T-helper 1 cell treated with Interleukin-12 subunit alpha and Interleukin-12 subunit beta and Interleukin-4 antibody, amounts not matched to agents 30 ng/mL and 1 ng/mL, for 36 hours (primary cell): ENCODE measurements at regions not wholly inside any gene's neighbourhood (a gene's known extent, or its start where the extent isn't known, plus 50 kb on each side); places are given as distances from the start of the nearest gene placed in this dataset.

Experiments used
- intact Hi-C: fragments of 100-400 bp; cut with micrococcal nuclease; formaldehyde crosslinking; loops from one replicate; pipeline ENCODE4 v1.15.1; 2024

DNA sequence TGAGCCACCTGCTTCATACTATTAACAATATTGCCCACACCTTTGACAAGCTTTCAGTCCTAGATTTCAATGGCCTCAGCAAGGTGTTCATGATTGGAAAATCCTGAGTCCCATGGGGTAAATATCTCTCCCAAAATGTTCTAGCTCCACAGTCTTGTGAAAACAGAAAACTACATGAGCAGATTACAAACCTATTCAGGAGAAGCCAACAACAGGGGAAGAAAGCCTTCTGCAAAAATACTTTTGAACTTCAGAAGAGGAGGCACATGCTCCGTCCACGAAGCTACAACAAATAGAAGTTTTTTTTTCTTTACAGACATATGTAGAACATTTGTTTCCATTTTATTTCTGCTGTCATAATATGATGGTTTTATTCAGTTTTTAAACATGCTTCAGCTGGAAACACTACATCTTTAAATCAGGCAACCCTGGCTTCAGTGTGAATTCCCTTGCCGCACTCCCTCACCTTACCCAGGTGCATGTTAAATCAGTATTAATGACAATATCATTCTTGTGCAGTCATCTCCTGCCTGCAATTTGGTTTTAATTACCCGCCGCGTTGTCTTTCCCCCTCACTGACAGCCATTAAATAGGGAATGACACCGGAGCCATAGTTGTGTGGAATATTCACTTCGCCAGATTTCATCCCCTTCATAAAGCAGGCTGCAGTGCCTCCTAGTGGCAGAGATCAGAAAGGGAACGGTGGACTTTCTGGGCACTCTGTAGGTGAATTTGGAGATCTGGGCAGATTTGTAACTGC is 725.5 kb upstream of the ARRDC4 start:
- intact Hi-C loops: loop anchor here (1.0 kb wide), 3 partner anchors 878 to 1976 kb away; no protein-coding TSS in a partner anchor

DNA sequence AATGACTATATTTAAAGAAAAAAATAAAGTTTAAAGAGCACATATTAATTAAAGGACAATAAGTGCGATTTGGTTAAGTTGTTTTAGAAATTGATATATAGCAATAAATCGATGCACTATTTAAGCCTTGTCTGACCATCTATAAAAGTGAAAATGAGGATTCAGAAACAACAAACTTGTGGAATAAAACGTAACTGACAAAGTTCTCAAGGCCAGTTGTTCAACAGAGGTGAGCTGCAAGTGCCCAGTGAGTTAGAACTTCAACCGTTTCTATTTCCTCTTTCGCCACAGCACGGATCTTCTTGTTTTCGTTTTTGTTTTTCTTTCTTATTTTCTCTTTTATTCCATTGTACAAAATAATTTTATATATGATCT is 724.9 kb upstream of the ARRDC4 start:
- intact Hi-C loops: loop anchor here (1.0 kb wide), 3 partner anchors 878 to 1976 kb away; no protein-coding TSS in a partner anchor

DNA sequence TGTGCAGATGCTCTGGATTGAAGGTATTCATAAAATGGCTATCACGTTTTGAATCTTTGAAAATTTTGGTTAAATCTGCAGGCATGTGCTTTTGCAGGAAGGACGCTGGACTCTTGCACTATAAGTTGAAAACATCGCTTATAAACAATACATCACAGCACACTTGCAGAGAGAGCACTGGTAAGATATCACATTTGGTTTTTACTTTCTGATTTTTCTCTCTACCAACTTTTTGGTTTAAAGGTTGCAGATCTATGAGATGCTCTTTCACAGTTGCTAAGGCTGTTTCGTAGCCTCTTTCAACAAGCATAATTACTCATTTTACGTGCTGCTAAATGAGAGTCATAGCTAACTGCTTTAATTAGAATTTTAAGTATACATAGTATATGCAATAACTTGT is 724.4 kb upstream of the ARRDC4 start:
- intact Hi-C loops: no loop called here

DNA sequence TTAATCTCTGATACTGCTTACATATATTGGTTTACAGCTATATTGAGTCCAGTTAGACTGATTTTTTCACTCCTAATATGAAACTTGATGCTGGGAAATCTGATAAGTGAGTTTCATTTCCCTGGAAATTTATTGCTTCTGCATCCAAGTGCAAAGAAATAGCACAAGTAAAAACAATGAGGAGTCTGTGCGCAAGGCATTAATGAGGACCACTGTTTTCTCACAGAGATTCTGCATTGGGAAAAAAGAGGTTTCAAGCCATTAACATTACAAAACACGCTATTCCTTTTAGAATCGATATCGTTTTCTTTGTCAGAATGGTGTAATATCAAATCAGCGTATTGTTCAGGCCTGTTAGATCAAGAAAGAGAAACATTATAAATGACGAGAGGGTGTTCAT is 723.3 kb upstream of the ARRDC4 start:
- intact Hi-C loops: no loop called here

DNA sequence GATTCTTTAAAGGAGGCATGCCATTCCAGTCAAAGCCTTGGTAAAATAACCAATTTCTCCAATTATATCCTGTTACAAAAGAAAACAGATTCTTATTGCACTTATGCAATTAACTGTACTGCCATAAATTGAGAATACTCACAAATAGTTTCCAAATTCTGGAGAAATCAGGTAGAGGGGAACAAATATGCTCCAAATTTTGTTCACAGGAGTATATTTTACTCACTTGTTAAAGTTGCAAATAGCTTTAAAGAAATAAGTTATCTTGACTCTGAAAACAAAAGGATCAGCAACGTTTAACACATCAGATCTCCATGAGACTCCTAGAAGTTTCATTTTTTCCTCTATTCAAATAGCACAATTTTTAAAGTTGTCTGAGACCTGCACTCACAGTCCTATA is 712.1 kb upstream of the ARRDC4 start:
- intact Hi-C loops: no loop called here

DNA sequence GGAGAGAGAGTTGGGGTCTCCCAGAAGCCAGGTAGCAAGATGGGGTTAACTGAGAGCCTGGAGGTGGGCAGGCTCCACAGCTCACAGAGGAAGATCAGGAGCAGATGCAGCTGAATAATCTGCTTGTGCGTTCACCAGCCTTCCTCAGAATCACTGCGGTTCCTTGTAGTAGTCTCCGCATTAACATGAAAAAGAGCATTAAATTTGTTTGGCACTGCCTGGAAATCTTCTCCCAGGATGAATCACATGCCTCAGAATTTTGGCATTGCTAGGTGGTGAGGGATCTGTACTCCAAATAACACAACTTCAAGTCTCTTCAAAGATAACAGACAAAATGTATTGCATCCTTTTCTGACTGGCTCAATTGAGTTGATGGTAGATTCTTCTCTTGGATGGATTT is 700.6 kb upstream of the ARRDC4 start:
- intact Hi-C loops: no loop called here

DNA sequence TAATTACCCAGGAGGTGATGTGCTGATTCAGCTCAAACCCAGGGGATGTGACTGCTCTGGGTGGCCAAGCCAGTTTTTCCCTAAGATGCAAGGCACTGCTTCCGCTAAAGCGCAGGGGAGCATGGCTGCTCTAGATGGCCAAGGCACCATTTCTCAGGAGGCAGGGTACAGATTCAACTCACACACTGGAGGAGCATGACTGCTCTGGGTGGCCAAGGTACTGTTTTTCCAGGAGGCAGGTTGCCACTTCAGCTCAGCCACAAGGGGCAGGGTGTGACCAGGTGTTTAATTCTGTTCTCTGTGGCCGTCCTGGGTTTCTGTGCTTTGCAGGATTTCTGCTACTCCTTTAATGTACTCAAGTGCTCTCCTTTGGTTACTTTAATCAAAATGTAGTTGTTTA is 659.3 kb upstream of the ARRDC4 start:
- intact Hi-C loops: no loop called here

DNA sequence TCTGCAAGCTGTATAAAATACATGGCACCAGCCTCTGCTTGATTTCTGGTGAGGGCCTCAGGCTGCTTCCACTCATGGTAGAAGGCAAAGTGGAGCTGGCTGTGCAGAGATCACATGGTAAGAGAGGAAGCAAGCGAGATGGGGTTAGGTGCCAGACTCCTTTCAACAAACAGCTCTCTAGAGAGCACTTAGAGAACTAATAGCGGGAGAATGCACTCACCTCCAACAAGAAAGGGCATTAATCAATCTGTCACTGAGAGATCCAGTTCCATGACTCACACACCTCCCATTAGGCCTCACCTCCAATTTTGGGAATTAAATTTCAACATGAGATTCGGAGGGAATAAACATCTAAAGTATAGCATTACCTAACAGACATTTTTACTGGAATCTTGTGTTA is 644.1 kb upstream of the ARRDC4 start:
- intact Hi-C loops: no loop called here

DNA sequence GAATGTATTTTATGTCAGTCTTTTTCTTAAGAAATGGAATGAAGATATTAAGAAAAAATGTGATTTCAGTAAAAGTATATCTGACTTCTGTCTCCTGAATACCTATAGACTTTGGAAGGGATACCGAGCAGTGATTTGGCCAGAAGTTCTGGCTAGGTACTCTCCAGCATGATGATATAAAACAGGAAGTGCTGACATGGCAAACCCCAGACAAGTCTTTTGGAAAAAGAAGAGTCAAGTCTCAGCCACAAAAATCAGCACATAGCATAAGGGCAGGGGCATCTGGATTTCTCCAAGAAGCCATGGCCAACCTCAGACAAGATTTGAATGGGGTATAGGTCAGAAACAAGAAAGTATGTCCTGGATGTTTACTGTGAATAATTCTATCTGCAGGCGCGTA is 643.3 kb upstream of the ARRDC4 start:
- intact Hi-C loops: no loop called here

DNA sequence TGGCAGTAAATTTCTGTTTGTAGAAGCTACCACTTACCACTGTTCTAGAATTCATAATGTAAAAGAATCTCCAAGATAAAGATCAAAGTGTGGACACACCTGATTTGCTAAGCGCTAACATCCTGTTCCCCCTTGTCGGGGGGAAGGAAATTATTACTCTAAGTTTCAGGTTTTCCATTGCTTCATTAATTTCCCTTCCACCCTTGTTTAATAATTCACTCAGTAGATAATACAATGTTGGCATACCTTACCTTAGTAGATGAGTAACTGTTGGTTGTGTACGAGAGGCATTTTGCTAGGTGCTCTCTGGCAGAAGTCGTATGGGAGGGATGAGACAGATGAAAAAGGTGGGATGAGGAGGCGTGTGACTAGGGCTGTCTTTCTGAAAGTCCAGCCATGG is 641.2 kb upstream of the ARRDC4 start:
- intact Hi-C loops: no loop called here

DNA sequence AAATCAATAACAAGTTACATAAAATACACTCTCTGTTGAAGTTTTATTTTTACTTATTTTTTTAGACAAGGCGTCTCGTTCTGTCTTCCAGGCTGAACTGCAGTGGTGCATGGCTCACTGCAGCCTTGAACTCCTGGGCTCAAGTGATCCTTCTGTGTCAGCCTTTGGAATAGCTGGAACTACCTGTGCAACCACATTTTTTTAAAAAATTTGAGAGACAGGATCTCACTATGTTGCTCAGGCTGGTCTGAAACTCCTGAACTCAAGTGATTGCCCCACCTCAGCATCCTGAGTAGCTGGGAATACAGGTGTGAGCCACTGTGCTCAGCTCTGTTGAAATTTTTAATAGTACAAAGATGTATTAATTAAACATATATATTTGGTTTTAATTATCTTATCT is 614.3 kb upstream of the ARRDC4 start:
- intact Hi-C loops: no loop called here

DNA sequence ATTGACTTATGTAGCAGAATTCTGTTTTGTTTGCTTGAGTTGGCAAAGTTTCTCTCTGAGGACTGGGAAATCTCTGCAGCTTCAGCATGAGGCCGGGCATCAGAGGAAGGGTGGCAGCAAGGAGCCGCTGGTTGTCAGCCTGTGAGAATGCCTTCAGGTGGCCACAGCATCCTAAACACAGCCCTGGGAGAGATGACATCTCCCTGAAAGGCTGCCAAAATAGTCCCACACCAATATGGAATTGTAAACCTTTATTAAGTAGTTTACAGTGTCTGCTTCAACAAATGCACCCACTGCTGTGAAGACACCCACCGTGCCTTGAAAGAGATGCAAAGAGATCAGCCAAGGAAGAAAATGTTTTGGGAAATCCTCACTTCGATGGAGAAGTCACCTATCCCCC is 609.7 kb upstream of the ARRDC4 start:
- intact Hi-C loops: no loop called here

DNA sequence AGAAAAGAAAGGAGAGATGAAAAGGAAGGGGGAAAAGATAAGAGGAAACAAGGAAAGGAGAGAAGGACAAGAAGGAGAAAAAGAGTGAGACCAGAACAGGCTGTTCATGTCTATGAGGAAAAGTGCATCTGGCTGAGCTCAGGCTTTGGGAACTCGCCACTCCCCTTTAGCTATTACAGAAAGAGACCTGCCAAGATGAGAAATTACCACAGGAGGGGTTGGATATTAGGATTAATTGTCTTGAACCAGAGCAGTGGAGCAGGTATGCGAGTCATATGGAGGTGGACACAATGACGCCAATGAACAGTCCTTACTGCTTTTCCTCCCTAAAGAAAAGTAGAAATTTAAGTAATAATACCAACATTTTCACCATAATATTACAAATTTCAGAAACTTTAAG is 577.0 kb upstream of the ARRDC4 start:
- intact Hi-C loops: no loop called here

DNA sequence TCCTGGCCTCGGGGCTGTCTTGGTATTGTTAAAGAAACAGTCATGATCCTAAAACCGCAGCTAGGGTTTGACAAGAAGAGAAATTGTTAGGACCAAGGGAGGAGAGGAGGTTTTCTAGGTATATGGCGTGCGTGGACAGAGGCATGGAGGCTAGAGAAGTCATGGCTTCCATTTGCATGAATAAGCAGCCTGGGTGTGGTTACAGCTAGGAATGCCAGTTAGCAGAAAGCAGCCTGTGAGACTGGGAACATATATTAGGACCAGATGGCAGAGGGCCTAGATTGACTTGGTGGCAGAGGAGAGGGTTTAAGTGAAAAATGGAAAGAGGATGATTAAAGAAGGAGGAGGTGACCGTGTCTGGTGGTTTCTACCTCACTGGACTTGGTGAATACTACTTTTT is 573.6 kb upstream of the ARRDC4 start:
- intact Hi-C loops: no loop called here

DNA sequence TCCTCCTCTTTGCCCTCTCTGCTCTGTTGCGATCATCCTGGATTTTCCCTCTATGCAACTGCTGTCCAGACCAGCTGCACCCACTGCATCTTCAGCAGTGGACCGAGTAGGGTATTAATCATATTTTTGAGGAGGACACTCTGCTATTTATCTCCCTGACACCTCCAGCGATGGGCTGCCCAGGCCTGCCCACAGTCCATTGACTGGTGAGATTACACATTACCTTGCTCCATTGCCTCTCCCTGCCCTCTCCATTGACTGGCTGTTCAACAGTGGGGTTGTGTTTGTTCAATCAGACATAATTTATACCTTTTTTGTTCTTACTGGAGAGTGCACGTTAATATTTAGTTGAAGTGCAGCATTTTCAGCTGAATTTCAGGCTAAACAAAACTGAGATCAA is 559.3 kb upstream of the ARRDC4 start:
- intact Hi-C loops: no loop called here

DNA sequence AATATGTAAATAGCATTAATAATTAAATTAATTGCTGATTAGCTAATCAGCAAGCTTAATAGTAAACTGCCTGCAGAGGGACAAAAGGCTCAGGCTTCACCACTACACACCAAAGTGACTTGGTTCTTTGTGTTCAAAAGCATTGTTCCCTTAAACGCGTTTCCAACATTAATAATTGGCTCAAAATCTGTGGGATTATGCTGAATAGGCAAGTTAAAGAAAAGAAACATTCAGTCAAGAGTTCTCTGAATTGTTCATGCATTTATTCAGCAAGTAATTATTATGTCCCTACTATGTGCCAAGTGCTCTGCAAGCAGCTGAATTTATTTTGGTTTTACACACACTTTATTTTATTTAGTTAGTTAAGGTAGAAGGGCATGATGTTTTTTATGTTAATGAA is 558.5 kb upstream of the ARRDC4 start:
- intact Hi-C loops: no loop called here

DNA sequence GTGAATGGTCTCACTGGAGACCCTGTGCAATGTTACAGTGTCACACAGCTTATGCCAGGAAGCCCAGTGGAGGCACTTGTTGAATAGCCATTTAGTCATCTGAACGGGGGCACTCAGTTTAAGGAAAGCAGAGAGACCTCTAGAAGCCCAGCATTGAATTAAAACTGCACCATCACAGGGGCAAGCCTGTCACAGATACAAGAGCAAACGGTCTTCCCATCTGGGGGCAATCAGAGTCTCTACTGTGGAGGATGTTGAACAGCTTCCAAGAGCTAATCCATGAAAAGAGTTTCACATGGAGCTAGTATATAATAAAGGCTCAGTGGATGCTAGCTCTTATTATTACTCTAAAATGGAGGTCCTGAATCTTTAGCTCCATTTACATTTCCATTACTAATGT is 553.7 kb upstream of the ARRDC4 start:
- intact Hi-C loops: no loop called here

DNA sequence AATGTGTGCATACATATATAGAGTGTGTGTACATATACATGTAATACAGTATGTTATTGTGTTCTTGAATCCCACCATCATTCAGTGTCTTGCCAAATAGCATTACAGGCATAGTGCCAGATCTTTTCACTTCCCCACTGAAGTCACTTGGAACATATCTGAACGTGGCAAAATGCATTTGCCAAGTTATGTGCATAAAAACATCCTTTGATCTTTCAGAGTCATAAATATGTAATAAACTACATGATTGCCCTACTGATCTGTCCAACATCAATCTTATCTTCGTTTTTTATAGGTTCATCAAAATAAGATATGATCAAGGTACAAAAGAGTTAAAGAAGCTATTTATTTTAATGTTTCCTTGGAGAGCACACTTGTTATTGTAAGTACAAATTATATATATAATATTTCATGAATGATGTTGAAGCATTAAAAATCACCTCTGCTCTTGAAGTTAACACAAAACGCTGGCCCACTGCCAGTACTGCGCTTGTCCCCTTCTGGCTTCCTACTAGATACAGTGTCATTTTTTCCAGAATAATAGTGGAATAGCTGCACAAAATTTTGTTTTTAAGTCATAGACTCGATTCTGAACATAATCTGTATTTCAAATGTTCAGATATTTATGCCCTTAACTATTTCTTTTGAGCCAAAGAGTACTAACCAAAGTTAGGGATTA is 549.5 kb upstream of the ARRDC4 start:
- intact Hi-C loops: no loop called here

DNA sequence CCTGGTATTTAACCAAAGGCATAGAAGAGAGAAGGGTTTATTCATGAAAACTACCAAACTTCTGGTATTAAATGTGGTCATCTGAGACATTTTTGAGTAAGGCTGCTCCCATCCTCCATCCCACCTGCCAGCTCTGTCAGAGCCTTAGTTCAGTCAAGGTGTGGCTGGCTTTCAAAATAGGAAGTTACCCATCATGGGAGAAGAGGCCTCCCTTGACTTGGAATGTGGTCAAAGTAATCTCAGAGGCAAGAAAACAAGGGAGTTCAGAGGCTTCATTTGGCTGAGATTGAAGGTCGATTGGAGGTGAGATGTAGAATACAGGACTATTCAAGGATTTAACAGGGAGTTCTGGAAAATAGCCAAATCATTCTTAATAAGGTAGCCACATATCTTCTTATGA is 540.4 kb upstream of the ARRDC4 start:
- intact Hi-C loops: no loop called here

DNA sequence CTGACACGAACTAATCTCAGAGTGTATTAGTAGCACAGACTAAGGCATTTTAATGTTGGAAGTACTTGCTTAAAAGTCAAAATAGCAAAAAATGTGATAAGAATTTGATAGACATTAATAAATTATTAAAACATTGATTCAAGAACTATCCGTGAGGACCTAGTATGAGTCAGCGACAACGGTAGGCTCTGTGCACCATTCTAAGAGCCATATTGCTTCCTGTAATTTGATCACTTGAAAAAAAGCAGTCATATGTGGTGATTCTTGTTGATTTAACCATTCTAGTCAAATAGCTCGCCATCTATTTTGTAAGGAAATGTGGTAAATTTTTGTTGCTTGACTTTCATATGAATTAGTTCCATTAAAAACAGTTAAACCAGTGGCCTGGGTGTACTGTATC is 534.9 kb upstream of the ARRDC4 start:
- intact Hi-C loops: no loop called here

DNA sequence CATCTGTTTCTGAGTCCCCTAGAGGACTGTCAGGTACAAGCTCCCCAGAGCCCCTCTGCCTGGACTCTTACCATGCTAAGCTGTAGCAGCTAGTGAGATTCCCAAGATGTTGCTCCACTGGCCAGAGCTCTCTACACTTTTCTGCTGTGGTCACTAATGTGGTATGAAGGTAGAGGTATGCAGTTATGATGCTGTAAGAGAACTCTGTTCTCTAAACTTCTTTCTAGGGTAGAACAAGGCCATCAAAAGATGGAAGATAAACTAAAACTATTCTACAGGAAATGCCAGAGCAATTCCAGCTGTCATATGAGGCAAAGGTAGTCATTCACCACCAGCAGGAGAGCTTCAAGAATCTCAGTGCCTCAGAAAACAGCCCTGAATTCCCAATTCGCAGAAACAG is 517.4 kb upstream of the ARRDC4 start:
- intact Hi-C loops: no loop called here

DNA sequence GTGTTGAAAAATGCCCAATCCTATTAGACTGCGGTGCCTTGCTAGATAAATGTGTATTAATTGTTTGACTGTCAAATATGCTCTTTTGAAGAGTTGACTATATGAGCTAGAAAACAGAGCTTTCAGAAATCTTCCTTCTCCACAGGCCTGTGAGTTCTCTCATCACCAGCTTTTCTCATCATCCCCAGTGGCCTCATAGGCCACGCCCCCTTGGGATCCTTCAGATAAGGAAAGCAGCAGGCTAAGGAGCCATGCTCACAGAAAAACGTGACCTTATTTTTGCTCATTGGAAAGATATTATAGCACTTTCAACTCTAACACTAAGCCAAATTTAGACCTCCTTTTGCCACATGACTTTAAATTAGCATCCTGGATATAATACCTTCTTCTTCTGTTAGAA is 514.4 kb upstream of the ARRDC4 start:
- intact Hi-C loops: no loop called here

DNA sequence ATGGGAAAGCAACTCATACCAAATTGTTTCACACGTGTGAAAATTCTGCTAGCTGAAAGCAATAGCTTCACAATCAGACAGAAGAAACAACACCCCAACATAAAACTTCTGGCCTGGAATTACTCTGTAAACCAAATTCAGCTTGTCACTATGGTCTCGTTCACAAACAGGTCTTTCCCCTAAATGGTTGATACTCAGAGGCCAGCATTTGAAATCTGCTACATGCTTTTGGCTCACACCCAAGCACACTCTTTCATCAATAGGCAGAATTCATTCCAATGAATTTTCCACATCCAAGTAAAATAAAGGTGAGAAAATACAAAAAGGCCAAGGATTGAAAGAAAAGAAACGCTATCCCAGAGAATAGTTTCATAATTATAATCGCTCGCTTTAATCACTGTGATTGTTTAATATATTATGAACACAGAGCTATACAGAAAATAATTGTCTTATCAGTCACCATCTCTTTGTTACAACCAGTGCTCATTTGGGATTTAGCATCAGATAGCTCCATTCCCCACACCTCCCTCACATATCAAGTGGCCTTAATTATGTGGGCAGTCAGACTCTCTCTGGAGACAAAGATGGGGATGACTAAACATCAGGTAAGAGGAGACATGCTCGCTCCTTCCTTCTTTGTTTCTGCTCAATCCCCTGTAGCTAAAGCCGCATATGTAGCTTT is 503.8 kb upstream of the ARRDC4 start:
- intact Hi-C loops: no loop called here
